GM12878 (cell line): ENCODE measurements at regions not wholly inside any gene's neighbourhood (a gene's known extent, or its start where the extent isn't known, plus 50 kb on each side); places are given as distances from the start of the nearest gene placed in this dataset.

Experiments
- BCL11A ChIP-seq: IDR thresholded peaks from 2 replicates; pipeline ENCODE4 v1.6.1; 2011; ENCODE audit warnings: low read depth, low read length
- BCL3 ChIP-seq: IDR thresholded peaks from 2 replicates; pipeline ENCODE4 v1.6.1; 2011; ENCODE audit warnings: borderline replicate concordance, low read depth, mild to moderate bottlenecking, moderate library complexity, low read length; ENCODE audit not compliant: insufficient read depth, poor library complexity, severe bottlenecking
- BCLAF1 ChIP-seq: fragments of 450-650 bp; IDR thresholded peaks from 2 replicates; pipeline ENCODE4 v1.6.1; 2017; ENCODE audit warnings: antibody characterized with exemption, mild to moderate bottlenecking, moderate library complexity
- PBX3 ChIP-seq: IDR thresholded peaks from 2 replicates; pipeline ENCODE4 v1.6.1; 2011; ENCODE audit warnings: mild to moderate bottlenecking, low read depth, low read length, moderate library complexity; ENCODE audit not compliant: insufficient replicate concordance
- REST ChIP-seq: IDR thresholded peaks from 2 replicates; pipeline ENCODE4 v1.6.1; 2012; ENCODE audit warnings: mild to moderate bottlenecking, low read depth, low read length
- SPI1 ChIP-seq: IDR thresholded peaks from 2 replicates; pipeline ENCODE4 v1.6.1; 2011; ENCODE audit warnings: low read depth, mild to moderate bottlenecking, low read length, moderate library complexity, borderline replicate concordance; ENCODE audit not compliant: insufficient read depth
- SRF ChIP-seq, 2 experiments: IDR thresholded peaks; 2 replicates each; pipeline ENCODE4 v1.6.1; 2011; ENCODE audit warnings: low read depth in 2 of 2, low read length in 2 of 2, mild to moderate bottlenecking in 1 of 2, moderate library complexity in 1 of 2
- USF2 ChIP-seq: IDR thresholded peaks from 2 replicates; pipeline ENCODE4 v1.6.1; 2011; ENCODE audit warnings: low read depth, low read length, improper control_type of control experiment, borderline replicate concordance

GRCh38 chr1:13892198-13892597 lies 192.2 kb downstream of the PRDM2 start (continued):
- TF ChIP-seq REST (no peak), SPI1 (no peak), BCL11A (no peak), USF2 (no peak), PBX3 (no peak), BCLAF1 (no peak), BCL3 (no peak), SRF (IDR thresholded peaks at IDR 0.05; ENCODE audit: low read depth in 2 of 2, low read length in 2 of 2) (no peak)
